GM12874 (cell line): ENCODE measurements at regions not wholly inside any gene's neighbourhood (a gene's known extent, or its start where the extent isn't known, plus 50 kb on each side); places are given as distances from the start of the nearest gene placed in this dataset.

ENCODE experiments used
- TF ChIP-seq, protein P1 (sequence below): IDR thresholded peaks from 2 replicates; pipeline ENCODE4 v1.5.1; 2011; ENCODE audit warnings: low read depth, mild to moderate bottlenecking, control low read depth, low read length, moderate library complexity; ENCODE audit not compliant: insufficient read depth

DNA sequence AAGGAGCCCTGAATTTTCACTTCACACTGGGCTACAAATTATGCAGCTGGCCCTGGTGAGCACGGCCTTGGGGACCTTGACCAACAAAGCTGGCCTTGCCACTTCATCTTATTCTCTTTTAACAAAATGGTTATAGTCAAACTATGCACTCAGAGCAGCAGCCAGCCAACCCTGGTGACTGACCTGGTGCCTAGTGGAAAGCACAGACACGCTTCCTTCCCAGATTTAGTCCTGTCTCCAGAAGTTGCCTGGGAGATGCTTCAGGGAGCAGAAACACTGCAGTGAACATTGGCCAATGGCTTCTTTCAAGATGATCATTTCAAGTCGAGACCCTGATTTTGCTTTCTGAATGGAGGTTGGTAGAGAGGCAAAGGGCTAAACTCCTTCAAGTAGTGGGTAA is 249.3 kb downstream of the SIPA1L2 start:
- TF ChIP-seq, protein P1, sequence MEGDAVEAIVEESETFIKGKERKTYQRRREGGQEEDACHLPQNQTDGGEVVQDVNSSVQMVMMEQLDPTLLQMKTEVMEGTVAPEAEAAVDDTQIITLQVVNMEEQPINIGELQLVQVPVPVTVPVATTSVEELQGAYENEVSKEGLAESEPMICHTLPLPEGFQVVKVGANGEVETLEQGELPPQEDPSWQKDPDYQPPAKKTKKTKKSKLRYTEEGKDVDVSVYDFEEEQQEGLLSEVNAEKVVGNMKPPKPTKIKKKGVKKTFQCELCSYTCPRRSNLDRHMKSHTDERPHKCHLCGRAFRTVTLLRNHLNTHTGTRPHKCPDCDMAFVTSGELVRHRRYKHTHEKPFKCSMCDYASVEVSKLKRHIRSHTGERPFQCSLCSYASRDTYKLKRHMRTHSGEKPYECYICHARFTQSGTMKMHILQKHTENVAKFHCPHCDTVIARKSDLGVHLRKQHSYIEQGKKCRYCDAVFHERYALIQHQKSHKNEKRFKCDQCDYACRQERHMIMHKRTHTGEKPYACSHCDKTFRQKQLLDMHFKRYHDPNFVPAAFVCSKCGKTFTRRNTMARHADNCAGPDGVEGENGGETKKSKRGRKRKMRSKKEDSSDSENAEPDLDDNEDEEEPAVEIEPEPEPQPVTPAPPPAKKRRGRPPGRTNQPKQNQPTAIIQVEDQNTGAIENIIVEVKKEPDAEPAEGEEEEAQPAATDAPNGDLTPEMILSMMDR = no peak

DNA sequence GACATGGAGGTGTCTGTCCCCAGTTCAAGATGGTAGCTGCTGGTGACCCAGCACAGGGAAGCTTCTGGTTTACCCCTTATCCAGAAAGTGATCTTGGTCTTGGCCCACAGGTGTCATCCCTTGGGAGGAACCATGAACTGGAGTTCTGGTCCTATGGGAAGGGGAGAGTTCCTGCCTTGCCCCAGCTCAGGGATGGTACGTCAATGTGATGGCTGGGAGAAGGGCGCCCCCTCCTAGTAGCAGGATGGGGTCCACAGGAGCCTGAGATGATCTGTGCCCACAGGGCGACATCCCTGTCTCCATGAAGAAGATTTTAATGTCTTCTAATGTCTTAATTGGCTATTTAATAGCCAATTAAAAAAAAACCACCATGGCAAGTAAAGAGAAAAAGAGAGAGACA is 249.8 kb downstream of the SIPA1L2 start:
- TF ChIP-seq, protein P1 = no peak

DNA sequence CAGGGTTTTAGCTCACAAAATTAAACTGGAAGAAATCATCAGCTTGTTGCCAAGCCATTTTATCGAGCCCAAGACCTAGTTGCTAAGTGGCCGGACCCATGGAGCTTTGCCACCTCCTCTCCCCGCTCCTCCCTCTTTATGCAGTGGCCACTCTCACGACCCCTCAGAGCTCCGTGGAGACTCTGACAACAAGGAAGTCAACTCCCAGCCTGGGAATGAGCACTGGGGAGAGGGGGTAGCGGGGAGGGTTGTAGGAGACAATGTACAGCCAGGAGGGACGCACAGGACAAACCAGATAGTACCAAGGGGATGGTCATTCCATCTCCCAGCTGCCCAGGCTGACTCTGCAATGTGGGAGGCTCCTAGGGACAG is 250.9 kb downstream of the SIPA1L2 start:
- TF ChIP-seq, protein P1 = no peak

DNA sequence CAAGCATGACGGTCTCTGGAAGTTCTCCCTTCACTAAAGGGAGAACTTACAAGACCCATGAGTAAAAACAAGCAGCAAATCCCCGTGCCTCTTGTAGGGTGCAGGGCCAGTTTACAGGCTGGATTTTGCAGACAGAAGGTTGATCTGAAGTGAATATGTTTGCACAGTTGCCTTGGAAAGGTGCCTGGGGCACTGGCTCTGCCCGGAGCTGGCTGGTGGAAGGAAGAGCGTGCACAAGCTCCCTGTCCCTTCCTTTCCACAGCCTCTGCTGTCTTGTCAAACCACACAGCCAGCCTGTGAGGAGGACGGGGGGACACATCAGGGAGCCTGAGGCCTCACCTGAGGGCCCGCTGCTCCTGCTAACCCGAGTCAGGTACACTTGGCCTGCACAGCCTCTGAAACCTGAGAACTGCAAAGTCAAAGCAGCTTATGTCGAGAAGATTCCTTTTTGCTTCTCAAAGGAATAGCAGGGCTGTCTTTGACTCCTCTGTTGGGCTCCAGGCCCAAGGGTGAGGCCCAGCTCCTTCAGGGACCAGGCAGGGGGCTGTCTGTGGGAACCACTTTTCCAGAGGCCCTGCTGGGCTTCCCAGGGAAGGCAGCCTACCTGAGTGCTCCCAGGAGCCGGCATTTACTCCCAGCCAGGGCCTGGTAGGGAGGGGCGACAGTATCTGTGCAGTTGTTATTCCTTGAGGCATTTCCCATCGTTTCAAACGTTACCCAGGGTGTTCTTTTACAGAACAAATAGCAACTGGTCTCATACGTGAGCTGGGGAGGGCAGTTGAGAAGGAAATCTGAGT is 251.5 kb downstream of the SIPA1L2 start:
- TF ChIP-seq, protein P1 = no peak

DNA sequence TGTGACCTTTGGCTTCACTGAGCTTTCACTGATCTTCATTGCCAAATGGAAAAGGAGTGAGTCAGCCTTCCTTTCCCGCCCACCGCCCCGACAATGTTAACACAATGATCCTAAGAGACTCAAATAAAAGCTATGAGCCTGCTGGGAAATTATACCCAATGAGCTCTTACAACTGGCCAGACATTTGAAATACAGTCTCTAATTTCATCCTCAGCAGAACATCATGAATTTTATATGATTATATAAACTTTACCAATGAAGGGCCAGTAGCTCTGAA is 252.5 kb downstream of the SIPA1L2 start:
- TF ChIP-seq, protein P1 = no peak

DNA sequence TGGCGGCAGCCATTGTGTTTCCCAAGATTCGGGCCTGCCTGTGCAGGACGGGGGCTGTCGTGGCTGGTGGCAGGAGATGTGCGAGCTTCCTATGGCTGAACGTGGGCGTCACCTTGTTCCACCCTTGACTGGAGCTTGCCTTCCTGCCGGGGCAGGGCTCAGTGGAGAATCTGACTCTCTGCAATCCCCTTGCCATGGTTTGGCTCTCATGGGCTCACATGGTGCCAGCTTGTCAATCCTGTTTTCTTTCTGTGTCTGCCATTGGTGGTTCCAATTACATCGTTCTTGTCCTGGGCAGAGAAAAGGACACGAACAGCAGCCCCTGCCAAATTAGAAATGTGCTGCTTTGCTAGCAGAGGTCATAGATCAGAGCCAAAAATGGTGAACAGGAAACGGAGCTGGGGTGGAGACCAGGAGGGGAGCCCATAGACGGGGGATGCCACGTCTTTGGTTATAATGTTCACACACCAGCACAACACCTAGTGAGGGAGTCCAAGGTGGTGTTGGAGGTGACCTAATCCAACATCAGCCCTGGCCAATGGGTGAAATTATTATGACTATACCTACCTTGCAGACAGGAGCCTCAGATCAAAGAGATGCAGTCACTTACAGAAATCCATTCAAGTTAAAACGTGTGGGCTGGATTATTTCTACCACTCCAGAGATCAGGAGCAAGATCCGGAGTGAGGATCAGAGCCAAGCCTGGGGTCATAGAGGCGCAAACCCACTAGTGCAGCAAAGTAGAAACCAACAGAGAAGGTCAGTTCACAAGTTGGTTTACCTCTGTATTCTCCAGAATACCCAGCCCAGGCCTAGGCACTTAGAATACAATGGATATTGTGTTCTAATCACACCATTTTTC is 253.1 kb downstream of the SIPA1L2 start:
- TF ChIP-seq, protein P1 = no peak

DNA sequence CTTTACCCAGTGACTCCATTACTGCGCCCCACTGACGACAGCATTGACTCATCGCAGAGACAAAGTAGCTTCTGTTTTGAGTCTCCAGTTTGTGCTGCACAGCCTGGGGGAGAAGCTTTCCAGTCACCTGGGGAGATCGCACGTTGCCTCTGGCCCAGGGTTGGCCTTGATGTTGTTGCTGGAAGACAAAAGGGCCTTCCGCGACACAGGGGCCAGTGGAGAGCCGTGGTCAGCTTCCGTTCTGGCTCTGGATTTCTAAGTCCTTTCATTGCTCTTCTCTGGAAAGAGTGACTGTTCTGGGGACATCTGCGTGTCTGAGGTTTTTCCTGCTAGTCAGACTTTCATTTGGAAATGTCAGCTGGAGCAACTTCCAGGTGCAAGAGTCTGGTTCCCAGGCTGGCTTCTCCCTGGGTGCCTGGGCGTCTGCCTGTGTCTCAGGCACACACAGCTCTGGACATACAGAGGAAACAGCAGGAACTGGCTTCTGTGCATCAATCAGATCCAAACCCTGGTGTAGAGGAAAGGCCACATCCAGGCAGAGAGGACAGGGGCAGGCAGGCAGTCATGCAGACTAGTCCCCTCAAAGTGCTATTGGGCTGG is 257.0 kb downstream of the SIPA1L2 start:
- TF ChIP-seq, protein P1 = no peak
